ENCODE measurements at regions not wholly inside any gene's neighbourhood (a gene's known extent, or its start where the extent isn't known, plus 50 kb on each side); places are given as distances from the start of the nearest gene placed in this dataset.
"Not testable (repeated sequence)": the region's sequence is repeated elsewhere in the genome, so short reads cannot be mapped to it uniquely, and the experiment has no call there.

DNA sequence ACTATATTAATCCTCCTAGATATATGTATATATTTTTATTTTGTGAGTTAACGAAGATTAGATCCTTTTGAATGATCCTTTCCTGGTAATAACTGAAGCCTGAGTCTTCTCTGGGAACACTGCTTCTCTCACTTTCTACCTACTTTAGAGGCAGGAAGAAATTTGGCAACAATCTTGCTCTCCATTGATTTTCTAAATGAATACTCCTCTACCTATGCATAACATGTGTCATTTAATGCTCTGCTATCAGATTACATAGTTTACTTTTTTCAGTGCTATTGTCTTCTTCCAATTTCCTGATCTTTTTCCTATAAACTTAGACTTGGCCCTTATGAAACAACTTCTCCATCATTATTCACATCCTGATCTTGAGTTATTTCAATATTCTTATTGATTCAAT lies 60.4 kb upstream of the PDHA2 start:
- no peak for DNase-seq

DNA sequence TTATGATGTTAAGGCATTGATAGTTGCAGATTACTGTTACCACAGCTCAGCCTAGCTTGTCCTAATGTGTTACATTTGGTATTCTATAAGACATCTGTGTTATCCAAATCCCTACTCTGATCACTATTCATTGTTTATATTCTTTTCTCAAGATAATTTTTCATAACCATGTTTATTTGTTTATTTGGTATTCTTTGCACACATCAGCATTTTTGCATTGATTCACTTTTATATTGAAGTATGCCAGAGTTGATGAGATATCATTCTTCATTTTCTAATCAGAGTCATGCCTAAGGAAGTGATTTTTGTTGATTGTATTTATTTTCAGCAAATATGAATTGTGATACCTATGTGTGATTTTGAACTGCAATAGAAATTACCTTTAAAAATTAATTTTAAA lies 61.2 kb upstream of the PDHA2 start:
- no peak for DNase-seq

DNA sequence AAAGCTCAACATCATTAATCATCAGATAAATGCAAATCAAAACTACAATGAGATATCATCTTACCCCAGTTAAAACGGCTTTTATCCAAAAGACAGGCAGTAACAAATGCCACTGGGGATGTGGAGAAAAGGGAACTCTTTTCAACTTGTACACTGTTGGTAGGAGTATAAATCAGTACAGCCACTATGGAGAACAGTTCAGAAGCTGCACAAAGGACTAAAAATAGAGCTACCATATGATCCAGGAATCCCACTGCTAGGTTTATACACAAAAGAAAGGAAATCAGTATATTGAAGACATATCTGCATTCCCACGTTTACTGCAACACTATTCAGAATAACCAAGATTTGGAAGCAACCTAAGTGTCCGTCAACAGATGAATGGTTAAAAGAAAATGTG lies 69.3 kb upstream of the PDHA2 start:
- not testable (repeated sequence) for DNase-seq

DNA sequence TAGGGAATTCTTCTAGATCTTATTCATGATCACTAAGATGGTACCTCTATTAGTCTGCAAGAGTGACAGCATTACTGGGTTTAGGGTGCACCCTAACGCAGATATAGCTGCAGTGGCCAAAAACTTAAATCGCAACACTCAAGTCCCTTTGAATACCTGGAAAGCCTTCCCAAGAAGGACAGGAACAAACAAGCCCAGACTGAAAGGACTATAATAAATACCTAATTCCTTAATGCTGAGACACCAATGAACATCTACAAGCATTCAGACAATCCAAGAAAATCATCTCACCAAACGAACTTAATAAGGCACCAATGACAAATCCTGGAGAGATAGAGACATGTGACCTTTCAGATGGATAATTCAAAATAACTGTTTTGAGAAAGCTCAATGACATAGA lies 74.9 kb upstream of the PDHA2 start:
- DNase-seq, result no peak

DNA sequence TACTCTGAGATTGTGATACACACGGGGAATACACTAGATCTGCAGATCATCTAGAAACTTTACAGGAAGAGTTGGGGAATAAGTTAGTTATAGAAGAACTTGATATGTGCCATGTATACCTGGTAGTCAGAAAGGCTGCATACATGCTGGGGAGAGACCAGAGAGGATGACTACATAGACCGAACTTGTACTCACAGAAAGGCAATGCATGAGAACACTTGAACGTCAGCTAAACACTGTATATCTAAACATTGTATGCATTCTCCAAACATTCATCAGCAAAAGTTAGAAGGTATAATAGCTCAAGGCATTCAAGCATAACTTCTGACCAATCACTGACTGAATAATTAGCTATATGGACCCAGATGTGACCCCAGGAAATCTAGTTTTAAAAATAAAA lies 78.0 kb upstream of the PDHA2 start:
- no peak for DNase-seq

DNA sequence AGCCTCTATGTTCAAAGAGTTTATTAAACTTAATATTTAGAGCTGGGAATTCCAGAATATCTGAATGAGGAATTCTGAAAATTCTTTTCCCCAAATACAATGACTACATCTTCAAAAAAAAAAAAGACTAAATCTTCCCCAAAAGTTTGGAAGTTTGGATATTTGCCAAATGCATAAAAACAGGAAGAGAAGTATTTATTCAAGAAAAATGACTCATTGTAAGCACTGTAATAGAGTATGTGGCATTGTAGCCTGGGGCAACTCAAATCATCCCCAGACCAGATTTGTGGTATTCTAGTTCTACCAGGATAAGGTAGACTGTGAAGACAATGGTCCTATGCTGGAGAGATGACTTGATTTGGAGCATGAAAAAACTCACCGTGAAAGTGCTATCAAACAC lies 78.5 kb upstream of the PDHA2 start:
- DNase-seq, result peak in 1 of 3 donors; percentile 1

DNA sequence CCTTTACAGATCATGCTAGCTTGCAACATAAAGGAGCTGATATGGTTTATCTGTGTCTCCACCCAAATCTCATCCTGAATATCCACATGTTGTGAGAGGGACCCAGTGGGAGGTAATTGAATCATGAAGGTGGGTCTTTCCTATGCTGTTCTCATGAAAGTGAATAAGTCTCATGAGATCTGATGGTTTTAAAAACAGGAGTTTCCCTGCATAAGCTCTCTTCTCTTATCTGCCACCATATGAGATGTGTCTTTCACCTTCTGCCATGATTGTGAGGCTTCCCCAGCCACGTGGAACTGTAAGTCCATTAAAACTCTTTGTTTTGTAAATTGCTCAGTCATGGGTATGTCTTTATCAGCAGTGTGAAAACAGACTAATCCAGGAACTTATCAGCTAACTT lies 79.2 kb upstream of the PDHA2 start:
- DNase-seq, result not testable (repeated sequence)

DNA sequence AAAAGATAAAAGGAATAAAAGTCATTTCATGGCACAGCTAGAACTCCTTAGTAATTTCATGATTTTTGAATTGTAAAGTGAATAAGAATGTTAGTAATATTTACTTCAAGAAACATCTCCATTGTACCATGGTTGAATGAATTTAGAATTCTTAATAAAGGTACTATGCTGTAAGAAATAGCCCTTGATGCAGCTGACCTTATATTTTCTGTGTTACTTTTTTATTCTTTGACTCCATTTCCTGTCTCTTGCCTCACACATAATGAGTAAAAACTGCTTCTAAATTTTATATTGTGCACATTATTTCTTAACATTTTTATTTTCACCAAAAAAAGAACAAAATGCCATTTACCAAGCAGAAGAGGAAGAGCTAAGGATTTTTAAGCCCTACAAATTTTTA lies 81.9 kb upstream of the PDHA2 start:
- no peak for DNase-seq

DNA sequence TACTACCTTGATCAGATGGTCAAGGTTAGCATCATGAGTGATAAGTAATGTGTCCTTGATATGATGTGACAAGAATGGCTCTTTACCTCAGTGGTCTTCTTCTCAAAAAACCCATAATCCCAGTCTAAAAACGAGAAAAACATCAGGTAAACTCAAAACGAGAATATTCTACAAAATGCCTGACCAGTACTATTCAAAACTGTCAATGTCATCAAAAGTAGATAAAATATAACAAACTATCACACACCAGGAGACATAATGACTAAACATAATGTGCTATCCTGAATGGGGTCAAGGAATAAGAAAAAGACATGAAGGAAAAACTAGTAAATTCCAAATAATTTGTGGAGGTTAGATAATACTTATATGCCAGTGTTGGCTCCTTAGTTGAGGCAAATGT lies 85.2 kb upstream of the PDHA2 start:
- DNase-seq, result no peak

DNA sequence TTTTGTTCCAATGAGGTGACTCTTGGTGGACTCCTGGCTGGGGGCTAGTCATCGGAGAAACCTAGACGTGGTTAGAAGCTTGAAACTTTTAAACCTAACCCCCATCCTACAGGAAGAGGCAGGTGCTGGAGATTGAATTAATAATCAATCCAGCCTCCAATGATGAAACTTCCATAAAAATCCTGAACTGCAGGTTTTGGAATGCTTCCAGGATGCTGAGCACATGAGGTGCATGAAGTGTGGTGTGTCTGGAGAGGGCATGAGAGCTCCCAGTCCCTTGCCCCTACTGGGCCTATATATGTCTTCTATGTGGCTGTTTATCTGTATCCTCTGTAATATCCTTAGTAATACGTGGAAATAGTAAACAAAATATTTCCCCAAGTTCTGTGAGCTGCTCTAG lies 90.7 kb upstream of the PDHA2 start:
- no peak for DNase-seq

DNA sequence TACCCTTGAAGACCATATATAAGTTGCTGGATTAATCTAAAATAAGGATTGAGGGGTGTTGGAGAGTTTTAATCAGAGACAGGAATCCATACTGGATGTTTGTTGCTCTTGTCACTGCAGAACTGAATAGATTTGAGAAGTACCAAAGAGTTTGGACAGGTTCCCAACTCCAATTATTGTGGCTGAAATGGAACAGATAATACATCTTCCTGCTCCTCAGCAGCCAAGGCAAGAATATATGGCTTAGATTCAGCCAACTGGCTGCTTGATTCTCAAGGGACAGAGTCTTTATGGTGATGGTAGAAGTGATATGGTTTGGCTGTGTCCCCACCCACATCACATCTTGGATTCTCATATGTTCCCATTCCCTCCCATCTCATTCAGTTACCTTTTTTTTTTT lies 97.0 kb upstream of the PDHA2 start:
- no peak for DNase-seq

DNA sequence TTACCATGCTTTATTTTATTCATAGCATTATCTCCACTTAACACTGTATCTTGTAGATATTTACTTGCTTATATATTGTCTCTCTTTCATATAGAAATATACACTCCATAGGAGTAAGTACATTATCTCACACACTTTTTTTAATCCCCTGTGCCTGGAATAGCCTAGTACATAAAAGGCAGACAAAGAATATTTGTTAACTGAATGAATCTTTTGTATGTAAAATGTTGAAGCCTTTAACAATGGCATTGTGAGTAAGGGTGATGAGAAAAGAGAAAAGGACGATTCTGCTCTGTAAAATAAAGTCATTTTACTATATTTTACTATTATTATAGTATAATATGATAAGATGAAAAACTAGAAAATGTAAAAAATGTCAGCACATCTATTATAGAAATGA lies 97.7 kb upstream of the PDHA2 start:
- no peak for DNase-seq

DNA sequence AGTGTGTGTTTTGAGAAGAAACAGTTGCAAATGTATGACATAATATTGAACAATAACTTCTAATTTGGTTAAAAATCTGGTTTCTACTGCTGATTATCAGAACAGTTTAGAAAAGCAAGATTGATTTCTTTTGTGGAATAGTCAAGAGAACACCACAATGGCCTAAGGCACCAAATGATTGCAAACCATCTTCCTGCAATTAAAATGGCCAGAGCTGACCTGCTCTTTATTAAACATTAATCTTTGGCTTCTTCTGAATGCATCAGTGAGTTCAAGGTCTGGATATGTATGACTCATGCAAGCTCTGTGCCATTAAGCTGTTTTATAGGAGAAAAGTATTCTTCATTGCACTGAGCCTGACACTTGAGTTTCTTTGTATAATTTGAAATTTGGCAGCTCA lies 107.8 kb upstream of the PDHA2 start:
- DNase-seq, result no peak

DNA sequence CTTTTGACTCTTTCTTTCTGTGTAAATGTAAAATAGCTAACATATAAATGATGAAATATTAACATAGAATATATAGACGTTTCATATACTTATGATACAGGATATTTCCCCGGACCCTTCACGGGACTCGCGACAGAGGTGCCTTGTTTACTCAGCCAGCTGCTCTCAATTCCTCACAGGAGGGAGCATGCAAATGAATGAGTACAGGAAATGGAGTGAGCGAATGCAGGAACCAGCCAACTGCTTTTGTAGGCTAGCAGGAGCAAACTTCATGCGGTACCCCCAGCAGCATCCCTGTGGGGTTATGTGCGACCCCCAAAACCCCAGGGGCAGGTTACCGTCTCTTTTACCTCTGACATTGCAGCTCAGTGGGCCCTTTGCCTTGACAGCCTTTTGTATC lies 110.3 kb upstream of the PDHA2 start:
- no peak for DNase-seq

DNA sequence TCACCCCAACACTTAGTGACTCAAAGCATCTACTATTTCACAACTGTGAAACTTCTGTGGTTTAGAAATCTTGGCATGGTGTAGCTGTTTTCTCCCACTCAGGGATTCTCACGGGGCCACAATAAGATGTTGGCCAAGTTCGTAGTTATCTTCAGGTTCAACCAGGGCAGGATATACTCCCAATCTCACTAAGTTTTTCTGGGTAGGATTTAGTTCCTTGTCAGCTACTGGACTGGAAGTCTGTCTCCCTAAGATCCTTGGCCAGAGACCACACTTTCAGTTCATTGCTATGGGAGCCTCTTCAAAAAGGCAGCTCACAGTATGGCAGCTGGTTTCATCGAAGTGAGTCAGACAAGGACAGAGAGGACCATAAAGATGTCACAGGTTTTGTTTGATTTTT lies 111.7 kb upstream of the PDHA2 start:
- DNase-seq, result peak; percentile 0 to 14 (median 6)

DNA sequence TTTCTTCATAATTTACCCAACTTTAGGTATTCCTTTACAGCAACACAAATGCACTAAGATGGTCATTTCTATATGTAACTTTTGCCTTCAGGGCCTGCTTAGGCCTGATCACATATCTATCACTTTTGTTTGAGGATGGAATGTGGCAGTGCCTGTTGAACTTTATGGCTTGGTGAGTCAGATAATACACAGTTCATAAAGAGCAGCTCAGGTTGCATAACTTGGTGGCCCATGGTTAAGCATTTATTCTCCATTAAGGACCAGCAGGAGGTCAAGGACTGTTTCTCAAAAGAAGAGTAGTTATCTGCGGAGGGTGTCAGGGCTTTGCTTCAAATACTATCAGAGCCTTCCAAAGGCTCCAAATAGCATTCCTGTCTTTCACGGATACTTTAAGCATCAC lies 124.1 kb upstream of the PDHA2 start:
- DNase-seq, result no peak

DNA sequence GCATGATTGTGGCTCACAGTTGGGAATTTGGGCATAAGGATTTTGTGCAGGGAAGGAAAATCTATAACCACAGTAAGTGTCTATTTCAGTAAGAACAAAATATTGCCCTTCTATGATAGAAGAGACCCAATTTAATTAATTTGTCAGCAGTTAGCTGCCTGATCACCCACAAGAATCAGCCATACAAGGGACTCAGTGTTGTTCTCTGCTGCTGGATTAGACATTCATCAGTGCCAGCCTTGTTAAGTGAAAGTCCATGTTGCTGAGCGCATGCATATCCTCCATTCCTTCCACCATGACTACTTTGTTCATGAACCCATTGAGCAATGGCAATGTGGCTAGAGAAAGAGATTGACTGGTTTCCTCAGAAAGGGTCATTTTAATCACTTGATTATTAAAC lies 125.3 kb upstream of the PDHA2 start:
- no peak for DNase-seq

DNA sequence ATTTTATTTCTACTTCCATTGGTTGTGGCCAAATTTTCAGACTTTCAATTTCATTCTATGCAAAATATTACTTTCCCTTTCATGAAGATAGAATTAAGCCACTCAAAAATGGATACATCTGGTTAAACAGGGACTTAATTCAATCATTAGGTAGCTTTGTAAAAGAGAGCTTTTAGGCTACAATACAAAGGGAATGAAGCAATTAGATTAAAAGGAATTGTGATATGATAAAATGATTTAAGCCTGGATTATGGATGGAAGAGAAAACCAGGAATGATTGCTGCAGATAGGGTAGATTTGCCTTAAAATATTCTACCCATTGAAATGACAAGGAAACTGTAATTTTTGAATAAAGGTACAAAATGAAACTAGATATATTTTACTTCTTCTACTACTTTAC lies 134.6 kb upstream of the PDHA2 start:
- no peak for DNase-seq

DNA sequence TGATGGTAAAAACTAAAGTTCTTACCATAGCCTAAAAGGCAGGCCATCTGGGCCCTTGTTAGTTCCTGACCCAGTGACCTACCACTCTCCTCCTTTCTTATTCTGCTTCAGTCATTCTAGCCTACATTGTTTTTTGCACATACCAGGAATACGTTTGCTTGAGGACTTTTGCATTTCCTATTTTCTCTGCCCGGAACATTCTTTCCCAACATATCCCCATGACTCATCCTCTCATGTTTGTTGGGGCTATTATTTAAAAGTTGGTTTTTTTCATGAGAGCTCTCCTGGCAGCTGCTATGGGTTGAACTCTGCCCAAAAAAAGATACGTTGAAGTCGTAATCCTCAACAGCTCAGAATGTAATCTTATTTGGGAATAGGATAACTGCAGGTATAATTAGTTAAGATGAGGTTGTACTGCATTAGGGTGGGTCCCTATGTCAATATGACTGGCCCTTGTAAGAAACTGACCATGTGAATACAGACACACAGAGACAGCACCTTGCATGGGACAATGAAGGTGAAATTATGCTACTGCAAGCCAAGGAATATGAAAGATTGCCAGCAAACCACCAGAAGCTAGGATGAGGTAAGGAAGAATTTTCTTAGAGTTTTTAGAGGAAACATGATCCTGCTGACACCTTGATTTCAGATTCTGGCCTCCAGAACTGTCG lies 138.3 kb upstream of the PDHA2 start:
- no peak for DNase-seq

DNA sequence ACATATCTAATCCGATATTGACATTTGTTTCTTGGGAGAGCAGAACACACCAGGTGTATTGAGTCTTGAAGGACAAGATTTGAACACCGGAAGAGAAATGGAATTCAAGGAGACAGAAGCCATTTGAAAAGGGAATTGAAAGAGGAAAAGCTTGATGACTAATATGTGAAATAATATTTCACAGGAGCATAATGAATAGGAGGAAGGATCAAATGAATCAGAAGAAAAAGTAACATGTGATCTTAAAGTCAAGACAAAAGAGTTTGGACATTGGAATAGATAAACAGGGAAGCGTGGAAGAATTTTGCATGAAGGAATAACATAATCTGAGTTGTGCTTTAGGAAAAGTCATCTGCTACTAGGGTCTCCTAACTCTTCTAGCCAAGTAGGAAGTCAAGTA lies 145.5 kb upstream of the PDHA2 start:
- DNase-seq, result no peak

DNA sequence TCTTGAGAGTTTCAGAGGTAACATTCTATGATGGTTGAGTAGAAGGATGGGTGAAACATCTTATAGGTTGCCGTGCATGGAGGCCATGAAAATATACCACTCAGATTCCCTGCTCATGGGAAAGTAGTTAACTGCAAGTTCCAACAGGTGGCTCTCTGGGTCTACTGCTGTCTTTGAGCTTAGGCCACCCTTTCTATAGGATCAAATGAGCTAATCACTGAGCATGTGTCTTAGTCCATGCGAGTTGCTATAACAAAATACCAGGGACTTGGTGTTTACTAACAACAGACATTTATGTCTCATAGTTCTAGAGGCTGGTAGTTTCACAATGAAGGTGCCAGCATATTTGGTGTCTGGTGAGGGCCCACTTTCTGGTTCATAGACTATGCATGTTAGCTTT lies 144.8 kb upstream of the UNC5C start:
- DNase-seq, result no peak

DNA sequence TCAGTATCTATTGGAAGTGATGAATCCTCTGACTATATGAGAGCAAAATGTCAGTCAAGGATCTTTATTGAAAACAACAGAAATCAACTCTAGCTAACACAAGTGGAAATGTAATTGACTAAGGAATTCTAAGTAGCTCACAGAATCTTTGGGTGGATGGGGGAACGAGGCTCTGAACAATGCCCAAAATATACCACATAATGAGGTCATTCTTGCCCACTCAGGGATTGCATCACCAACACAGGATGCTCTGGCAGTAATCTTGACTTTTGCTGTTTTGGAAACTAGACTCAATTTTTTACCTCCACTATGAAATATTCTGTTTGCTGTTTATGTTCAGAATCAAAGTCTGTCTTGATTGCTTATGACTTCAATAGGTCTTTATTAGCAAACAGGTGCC lies 127.4 kb upstream of the UNC5C start:
- DNase-seq, result no peak

DNA sequence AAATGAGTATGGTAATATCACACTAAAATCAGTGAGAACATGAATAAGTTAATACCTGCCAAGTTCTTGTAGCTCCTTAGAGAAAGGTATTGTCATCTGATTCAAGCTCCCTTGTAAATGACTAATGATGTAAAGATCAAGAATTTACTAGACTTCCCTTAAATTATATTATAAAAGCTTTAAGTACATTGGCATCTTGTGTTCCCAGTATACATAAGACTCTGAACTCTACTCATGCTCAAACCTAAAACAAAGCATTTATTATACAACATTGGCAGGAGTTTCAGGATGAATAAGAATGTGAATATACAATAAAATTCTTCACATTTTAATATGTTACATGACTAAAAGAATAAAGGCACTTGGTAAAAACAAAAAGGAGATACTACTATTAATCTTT lies 126.8 kb upstream of the UNC5C start:
- DNase-seq, result no peak

DNA sequence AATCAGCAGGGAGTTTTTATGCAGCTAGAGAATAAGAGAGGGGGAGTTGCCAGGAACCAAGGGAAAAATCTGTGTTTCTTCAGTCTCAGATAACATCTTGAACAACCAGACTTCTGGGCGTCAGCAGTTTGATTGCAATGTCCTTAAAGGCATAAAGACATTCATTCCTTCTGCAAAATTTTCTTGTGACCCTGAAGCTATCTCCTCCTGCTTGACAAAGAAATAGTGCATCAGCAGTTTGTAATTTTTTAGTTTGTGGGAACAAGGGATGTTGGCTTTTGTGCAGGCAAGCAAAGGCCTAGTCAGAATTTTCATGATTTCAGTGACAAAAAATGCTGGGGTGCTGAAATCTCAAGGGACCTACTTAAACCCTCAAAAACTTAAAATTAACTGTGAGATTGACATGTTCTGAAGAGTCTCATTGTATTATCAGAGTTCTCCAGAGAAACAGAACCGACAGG lies 125.8 kb upstream of the UNC5C start:
- DNase-seq, result no peak

DNA sequence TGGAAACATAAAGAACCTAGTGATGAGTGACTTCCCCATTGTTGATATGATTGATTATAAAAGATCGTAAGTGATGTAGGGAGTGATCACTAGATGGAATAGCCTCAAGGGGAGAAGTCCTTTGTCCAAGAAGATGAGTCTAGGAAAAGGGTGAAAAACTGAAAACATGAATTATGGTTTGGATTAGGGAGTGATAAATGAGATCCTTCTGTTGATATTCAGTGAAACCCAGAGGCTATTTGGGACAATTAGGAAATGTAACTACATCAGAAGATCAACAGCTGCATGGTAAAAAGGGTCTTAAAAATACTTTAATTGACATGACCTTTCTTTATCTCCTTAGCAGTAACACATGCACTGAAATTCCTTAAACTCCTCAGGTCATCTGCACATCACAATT lies 124.0 kb upstream of the UNC5C start:
- no peak for DNase-seq

All from muscle of back (tissue), 3 donors.